Ishikawa (cell line): ENCODE measurements at regions not wholly inside any gene's neighbourhood (a gene's known extent, or its start where the extent isn't known, plus 50 kb on each side); places are given as distances from the start of the nearest gene placed in this dataset.

ENCODE experiments used
- CEBPB ChIP-seq: IDR thresholded peaks from 2 replicates; pipeline ENCODE4 v1.6.1; 2012
- CREB1 ChIP-seq: IDR thresholded peaks from 2 replicates; pipeline ENCODE4 v1.6.1; 2012; ENCODE audit warnings: low read depth
- EGR1 ChIP-seq: IDR thresholded peaks from 2 replicates; pipeline ENCODE4 v1.6.1; 2012
- EP300 ChIP-seq: IDR thresholded peaks from 2 replicates; pipeline ENCODE4 v1.6.1; 2012; ENCODE audit warnings: borderline replicate concordance
- FOXM1 ChIP-seq: IDR thresholded peaks from 2 replicates; pipeline ENCODE4 v1.6.1; 2012; ENCODE audit warnings: low read depth, borderline replicate concordance
- MAX ChIP-seq: IDR thresholded peaks from 2 replicates; pipeline ENCODE4 v1.6.1; 2012
- NFIC ChIP-seq: IDR thresholded peaks from 2 replicates; pipeline ENCODE4 v1.6.1; 2012
- RAD21 ChIP-seq: IDR thresholded peaks from 2 replicates; pipeline ENCODE4 v1.6.1; 2012; ENCODE audit warnings: low read depth
- TAF1 ChIP-seq: IDR thresholded peaks from 2 replicates; pipeline ENCODE4 v1.6.1; 2012; ENCODE audit warnings: low read depth, mild to moderate bottlenecking
- TCF12 ChIP-seq: IDR thresholded peaks from 2 replicates; pipeline ENCODE4 v1.6.1; 2012; ENCODE audit warnings: low read depth
- TEAD4 ChIP-seq: IDR thresholded peaks from 2 replicates; pipeline ENCODE4 v1.6.1; 2012
- USF1 ChIP-seq: IDR thresholded peaks from 2 replicates; pipeline ENCODE4 v1.6.1; 2012
- YY1 ChIP-seq: IDR thresholded peaks from 2 replicates; pipeline ENCODE4 v1.6.1; 2012; ENCODE audit warnings: low read depth
- ZBTB7A ChIP-seq: IDR thresholded peaks from 2 replicates; pipeline ENCODE4 v1.6.1; 2012; ENCODE audit warnings: low read depth
- TF ChIP-seq, protein P1 (sequence below): IDR thresholded peaks from 2 replicates; pipeline ENCODE4 v1.6.1; 2012; ENCODE audit warnings: low read depth, mild to moderate bottlenecking

- TF ChIP-seq ZBTB7A (no peak), EGR1 (no peak), YY1 (no peak), CEBPB (no peak), TCF12 (no peak)
Measured at GRCh38 chr3:69585472-69585871, 153.8 kb upstream of the MITF start.

DNA sequence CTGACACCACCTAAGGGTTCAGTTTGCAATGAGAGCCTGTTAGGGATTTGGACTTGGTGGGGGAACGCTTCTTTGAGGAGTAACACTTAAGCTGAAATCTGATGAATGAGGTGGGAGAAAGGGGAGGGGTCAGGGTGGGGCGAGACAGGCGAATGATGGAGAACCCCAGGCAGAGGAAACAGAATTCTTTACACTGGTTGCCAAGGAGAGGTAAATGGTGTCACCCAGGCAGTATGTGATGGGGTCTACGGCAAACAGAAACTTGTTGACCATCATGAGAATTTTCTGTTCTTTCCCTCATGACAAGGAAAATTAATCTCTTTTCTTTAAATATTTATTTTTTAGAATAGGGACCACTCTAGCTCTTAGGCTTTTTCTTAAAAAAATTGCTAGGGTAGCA lies 157.2 kb upstream of the MITF start:
- TF ChIP-seq TAF1 (no peak), MAX (no peak), EGR1 (no peak), CREB1 (no peak), EP300 (no peak), NFIC (no peak), CEBPB (no peak), TEAD4 (no peak), USF1 (no peak)

- TF ChIP-seq, protein P1, sequence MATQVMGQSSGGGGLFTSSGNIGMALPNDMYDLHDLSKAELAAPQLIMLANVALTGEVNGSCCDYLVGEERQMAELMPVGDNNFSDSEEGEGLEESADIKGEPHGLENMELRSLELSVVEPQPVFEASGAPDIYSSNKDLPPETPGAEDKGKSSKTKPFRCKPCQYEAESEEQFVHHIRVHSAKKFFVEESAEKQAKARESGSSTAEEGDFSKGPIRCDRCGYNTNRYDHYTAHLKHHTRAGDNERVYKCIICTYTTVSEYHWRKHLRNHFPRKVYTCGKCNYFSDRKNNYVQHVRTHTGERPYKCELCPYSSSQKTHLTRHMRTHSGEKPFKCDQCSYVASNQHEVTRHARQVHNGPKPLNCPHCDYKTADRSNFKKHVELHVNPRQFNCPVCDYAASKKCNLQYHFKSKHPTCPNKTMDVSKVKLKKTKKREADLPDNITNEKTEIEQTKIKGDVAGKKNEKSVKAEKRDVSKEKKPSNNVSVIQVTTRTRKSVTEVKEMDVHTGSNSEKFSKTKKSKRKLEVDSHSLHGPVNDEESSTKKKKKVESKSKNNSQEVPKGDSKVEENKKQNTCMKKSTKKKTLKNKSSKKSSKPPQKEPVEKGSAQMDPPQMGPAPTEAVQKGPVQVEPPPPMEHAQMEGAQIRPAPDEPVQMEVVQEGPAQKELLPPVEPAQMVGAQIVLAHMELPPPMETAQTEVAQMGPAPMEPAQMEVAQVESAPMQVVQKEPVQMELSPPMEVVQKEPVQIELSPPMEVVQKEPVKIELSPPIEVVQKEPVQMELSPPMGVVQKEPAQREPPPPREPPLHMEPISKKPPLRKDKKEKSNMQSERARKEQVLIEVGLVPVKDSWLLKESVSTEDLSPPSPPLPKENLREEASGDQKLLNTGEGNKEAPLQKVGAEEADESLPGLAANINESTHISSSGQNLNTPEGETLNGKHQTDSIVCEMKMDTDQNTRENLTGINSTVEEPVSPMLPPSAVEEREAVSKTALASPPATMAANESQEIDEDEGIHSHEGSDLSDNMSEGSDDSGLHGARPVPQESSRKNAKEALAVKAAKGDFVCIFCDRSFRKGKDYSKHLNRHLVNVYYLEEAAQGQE = no peak
Measured at GRCh38 chr3:69579306-69580041, 159.8 kb upstream of the MITF start.

GRCh38 chr3:69569520-69569919 lies 169.7 kb upstream of the MITF start:
- TF ChIP-seq RAD21 (no peak), ZBTB7A (no peak), EP300 (no peak), MAX (no peak), YY1 (no peak), TCF12 (no peak), TEAD4 (no peak), EGR1 (no peak), NFIC (no peak), USF1 (no peak), CREB1 (no peak), FOXM1 (no peak)
- TF ChIP-seq, protein P1 = no peak

- TF ChIP-seq RAD21 (no peak), CEBPB (no peak), CREB1 (no peak), TCF12 (no peak), ZBTB7A (no peak), TAF1 (no peak), TEAD4 (no peak)
- TF ChIP-seq, protein P1 = no peak
Measured at GRCh38 chr3:69568951-69569350, 170.3 kb upstream of the MITF start.

DNA sequence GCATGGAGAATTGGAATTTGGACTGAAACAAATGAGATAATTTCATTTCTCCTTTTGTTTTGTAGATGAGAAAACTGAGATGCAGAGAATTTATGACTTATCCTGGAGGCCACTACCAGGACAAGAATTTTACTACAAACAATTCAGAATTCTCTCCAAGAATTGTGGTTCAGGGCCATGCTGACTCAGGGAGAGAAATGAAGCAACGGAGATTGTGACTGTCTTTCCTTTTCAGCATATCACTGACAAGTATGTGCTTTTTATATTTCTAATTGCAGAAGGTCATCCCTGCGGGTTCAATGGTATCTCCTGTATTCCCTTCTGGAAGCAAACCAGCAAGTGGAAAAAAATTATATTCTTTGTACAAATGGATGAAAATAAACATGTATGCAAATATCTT lies 170.8 kb upstream of the MITF start:
- no peak for TF ChIP-seq TAF1
- TF ChIP-seq TEAD4 = no peak
- no peak for TF ChIP-seq MAX
- no peak for TF ChIP-seq EP300
- TF ChIP-seq USF1 = no peak
- TF ChIP-seq NFIC = no peak
- TF ChIP-seq EGR1 = no peak
